IPS-18a (cell line): ENCODE measurements at regions not wholly inside any gene's neighbourhood (a gene's known extent, or its start where the extent isn't known, plus 50 kb on each side); places are given as distances from the start of the nearest gene placed in this dataset.

Experiments
- H3K27ac ChIP-seq: one replicate; pipeline ENCODE4 v1.5.1; 2013; ENCODE audit warnings: low read length
- H3K27me3 ChIP-seq: one replicate; pipeline ENCODE4 v1.6.1; 2013; ENCODE audit warnings: mild to moderate bottlenecking, low read length; ENCODE audit not compliant: control insufficient read depth, insufficient read depth
- H3K36me3 ChIP-seq: one replicate; pipeline ENCODE4 v1.6.1; 2013; ENCODE audit warnings: low read depth, low read length; ENCODE audit not compliant: control insufficient read depth
- H3K4me1 ChIP-seq: one replicate; pipeline ENCODE4 v1.6.1; 2013; ENCODE audit warnings: low read depth, low read length; ENCODE audit not compliant: control insufficient read depth
- H3K4me3 ChIP-seq: one replicate; pipeline ENCODE4 v1.5.1; 2013; ENCODE audit warnings: low read length
- H3K9ac ChIP-seq: one replicate; pipeline ENCODE4 v1.6.1; 2013; ENCODE audit warnings: mild to moderate bottlenecking, low read length, moderate library complexity
- H3K9me3 ChIP-seq: one replicate; pipeline ENCODE4 v1.6.1; 2013; ENCODE audit warnings: low read depth, low read length; ENCODE audit not compliant: control insufficient read depth

- H3K9ac ChIP-seq, result no peak overlapping the region
- H3K27me3 ChIP-seq, result peaks cover 19% of the 10 kb centered on the region
- no peaks in the 10 kb centered on the region for H3K36me3 ChIP-seq
Measured at GRCh38 chr6:54695815-54696214, 150.8 kb upstream of the FAM83B start.

GRCh38 chr6:54697424-54697823 is 149.1 kb upstream of the FAM83B start:
- H3K36me3 ChIP-seq, result no peaks in the 10 kb centered on the region
- H3K27me3 ChIP-seq, result peaks cover 3% of the 10 kb centered on the region
- H3K27ac ChIP-seq, result no peak overlapping the region
- H3K9ac ChIP-seq, result no peak overlapping the region
- H3K9me3 ChIP-seq, result no peaks in the 10 kb centered on the region
- no peak overlapping the region for H3K4me3 ChIP-seq
- H3K4me1 ChIP-seq, result peaks cover 11% of the 10 kb centered on the region

More at GRCh38 chr6:54695815-54696214, 150.8 kb upstream of the FAM83B start:
- H3K27ac ChIP-seq, result no peak overlapping the region
- H3K9me3 ChIP-seq, result no peaks in the 10 kb centered on the region
- no peak overlapping the region for H3K4me3 ChIP-seq
- H3K4me1 ChIP-seq, result peaks cover 11% of the 10 kb centered on the region

DNA sequence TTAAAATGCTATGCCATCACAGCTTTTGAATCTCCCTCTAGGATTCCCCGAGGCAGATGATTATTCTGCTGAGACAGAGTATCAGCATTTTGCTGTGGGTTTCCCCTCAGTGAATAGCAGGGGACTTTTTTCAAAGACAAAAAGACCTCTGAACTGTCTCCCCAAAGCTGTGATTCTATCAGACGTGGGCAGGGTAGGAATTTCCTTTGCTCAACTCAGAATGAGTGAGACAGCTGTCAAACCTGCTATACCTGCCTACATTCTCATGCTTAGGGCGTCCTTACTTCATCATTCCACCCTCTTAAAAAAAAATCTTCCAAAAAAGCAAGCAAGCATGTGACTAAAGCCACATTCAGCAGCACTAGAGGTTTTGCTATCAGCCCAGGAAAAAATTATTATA is 147.6 kb upstream of the FAM83B start:
- H3K27me3 ChIP-seq, result no peaks in the 10 kb centered on the region
- no peaks in the 10 kb centered on the region for H3K9me3 ChIP-seq
- H3K4me1 ChIP-seq, result peaks cover 11% of the 10 kb centered on the region
- H3K9ac ChIP-seq, result no peak overlapping the region
- H3K27ac ChIP-seq, result no peak overlapping the region
- no peaks in the 10 kb centered on the region for H3K36me3 ChIP-seq
- H3K4me3 ChIP-seq, result no peak overlapping the region

- Histone ChIP-seq H3K27me3 (no peaks in the 10 kb centered on the region), H3K9ac (no peak overlapping the region), H3K4me3 (no peak overlapping the region), H3K27ac (no peak overlapping the region), H3K36me3 (no peaks in the 10 kb centered on the region), H3K9me3 (no peaks in the 10 kb centered on the region), H3K4me1 (peaks cover 11% of the 10 kb centered on the region)
Measured at GRCh38 chr6:54700158-54700557, 146.4 kb upstream of the FAM83B start.

DNA sequence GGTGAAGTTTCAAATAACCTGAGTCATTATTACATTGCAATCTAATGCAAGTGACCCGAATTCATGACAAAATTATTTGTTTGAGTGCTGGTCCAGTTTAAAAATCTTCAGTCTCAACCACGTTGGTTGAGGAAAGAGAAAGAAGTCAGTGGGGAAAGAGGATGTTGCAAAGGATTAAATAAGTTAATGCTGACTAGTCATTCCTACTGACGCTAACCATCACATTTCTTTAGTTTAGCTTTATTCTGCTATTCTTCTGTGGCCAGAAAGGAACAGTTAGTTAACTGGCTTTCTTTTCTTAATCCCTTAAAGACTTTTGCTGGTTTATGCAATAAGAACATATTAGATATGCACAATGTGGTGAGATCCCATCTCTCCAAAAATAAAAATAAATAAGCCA is 143.8 kb upstream of the FAM83B start:
- H3K9me3 ChIP-seq, result no peaks in the 10 kb centered on the region
- H3K27ac ChIP-seq, result no peak overlapping the region
- peaks cover 31% of the 10 kb centered on the region for H3K4me1 ChIP-seq
- H3K27me3 ChIP-seq, result no peaks in the 10 kb centered on the region
- H3K9ac ChIP-seq, result no peak overlapping the region
- H3K4me3 ChIP-seq, result no peak overlapping the region
- H3K36me3 ChIP-seq, result no peaks in the 10 kb centered on the region

GRCh38 chr6:54706391-54706790 is 140.2 kb upstream of the FAM83B start:
- Histone ChIP-seq H3K4me1 (peaks cover 20% of the 10 kb centered on the region), H3K9ac (no peak overlapping the region), H3K9me3 (no peaks in the 10 kb centered on the region), H3K4me3 (no peak overlapping the region), H3K36me3 (no peaks in the 10 kb centered on the region), H3K27ac (no peak overlapping the region), H3K27me3 (no peaks in the 10 kb centered on the region)

- H3K9ac ChIP-seq, result no peak overlapping the region
- no peak overlapping the region for H3K27ac ChIP-seq
- peaks cover 20% of the 10 kb centered on the region for H3K4me1 ChIP-seq
- no peaks in the 10 kb centered on the region for H3K9me3 ChIP-seq
- H3K27me3 ChIP-seq, result no peaks in the 10 kb centered on the region
- H3K36me3 ChIP-seq, result no peaks in the 10 kb centered on the region
- no peak overlapping the region for H3K4me3 ChIP-seq
Measured at GRCh38 chr6:54706844-54707605, 139.5 kb upstream of the FAM83B start.

DNA sequence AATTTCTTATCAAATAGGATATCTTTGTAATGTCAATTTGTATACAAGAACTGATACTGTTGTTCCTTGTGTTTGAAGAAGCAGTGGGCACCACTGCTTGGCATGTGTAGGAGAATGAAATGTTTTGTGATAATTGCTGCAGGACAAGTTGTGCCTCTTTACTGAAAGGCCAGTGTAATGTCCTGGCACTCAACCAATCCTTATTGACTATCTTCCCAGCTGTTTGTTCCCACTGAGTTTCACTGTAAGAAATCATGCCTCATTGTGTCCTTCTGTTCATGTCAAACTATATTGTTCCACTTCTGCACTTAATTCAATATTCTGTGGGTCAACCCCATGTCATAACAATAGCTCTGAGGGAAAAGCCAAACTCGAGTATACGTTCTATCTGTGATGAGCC is 136.1 kb upstream of the FAM83B start:
- Histone ChIP-seq H3K27ac (no peak overlapping the region), H3K4me3 (no peak overlapping the region), H3K36me3 (no peaks in the 10 kb centered on the region), H3K4me1 (peaks cover 20% of the 10 kb centered on the region), H3K27me3 (no peaks in the 10 kb centered on the region), H3K9me3 (no peaks in the 10 kb centered on the region), H3K9ac (no peak overlapping the region)

GRCh38 chr6:54716010-54716409 is 130.6 kb upstream of the FAM83B start:
- Histone ChIP-seq H3K27ac (no peak overlapping the region), H3K9me3 (no peaks in the 10 kb centered on the region), H3K4me3 (no peak overlapping the region), H3K36me3 (no peaks in the 10 kb centered on the region), H3K9ac (no peak overlapping the region), H3K4me1 (peaks cover 6% of the 10 kb centered on the region), H3K27me3 (no peaks in the 10 kb centered on the region)

DNA sequence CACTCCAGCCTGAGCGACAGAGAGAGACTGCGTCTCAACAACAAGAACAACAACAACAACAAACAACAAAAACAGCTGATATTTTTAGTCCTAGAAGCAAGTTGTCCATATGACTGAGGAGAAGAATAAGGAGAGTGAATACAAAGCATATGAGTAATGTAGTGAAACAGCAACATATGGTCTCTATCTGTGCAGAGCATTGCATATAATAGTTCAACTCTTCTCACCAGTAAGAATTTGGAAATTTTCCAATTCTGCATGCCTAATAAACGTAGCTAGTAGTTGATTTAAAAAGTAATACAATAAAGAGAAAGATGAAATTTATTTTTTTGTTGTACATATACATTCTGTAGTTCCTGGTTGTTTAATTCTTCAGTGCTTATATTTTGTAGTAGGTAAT is 129.7 kb upstream of the FAM83B start:
- no peaks in the 10 kb centered on the region for H3K9me3 ChIP-seq
- H3K27me3 ChIP-seq, result no peaks in the 10 kb centered on the region
- H3K27ac ChIP-seq, result no peak overlapping the region
- H3K4me3 ChIP-seq, result no peak overlapping the region
- H3K4me1 ChIP-seq, result peaks cover 6% of the 10 kb centered on the region
- H3K36me3 ChIP-seq, result no peaks in the 10 kb centered on the region
- no peak overlapping the region for H3K9ac ChIP-seq

GRCh38 chr6:54717849-54718455 is 128.6 kb upstream of the FAM83B start:
- Histone ChIP-seq H3K9ac (no peak overlapping the region), H3K27me3 (no peaks in the 10 kb centered on the region), H3K4me3 (no peak overlapping the region), H3K27ac (no peak overlapping the region), H3K4me1 (peaks cover 6% of the 10 kb centered on the region), H3K36me3 (no peaks in the 10 kb centered on the region), H3K9me3 (no peaks in the 10 kb centered on the region)

DNA sequence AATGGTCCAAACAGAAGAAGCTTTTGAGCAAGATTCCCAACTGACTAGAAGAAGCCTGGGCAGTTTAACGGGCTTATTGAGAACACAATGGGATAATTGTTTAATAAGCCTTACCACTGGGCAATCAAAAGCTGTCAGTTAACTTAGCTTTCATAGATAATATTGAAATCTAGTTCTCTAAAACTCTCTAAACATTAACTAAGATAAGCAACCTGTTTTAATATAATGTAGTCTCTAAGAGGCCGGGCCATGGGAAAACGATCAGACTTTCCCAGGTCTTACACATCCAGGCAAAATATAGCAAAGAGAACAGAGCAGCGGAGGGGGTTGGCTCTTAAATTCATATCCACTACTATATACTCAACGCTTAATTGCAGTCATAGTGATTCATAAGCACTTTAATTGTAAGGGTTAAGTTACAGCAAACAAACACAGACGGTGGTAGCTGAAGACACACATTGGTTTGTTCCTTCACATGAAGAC is 128.0 kb upstream of the FAM83B start:
- no peak overlapping the region for H3K9ac ChIP-seq
- H3K27me3 ChIP-seq, result no peaks in the 10 kb centered on the region
- no peaks in the 10 kb centered on the region for H3K36me3 ChIP-seq
- no peak overlapping the region for H3K4me3 ChIP-seq
- H3K27ac ChIP-seq, result no peak overlapping the region
- peaks cover 6% of the 10 kb centered on the region for H3K4me1 ChIP-seq
- H3K9me3 ChIP-seq, result no peaks in the 10 kb centered on the region
